HCT116 (cell line): ENCODE measurements at regions not wholly inside any gene's neighbourhood (a gene's known extent, or its start where the extent isn't known, plus 50 kb on each side); places are given as distances from the start of the nearest gene placed in this dataset.

Experiments used
- ATAC-seq: fragments of 200-7000 bp; cut with Tn5 transposase; 2 replicates; pipeline ENCODE4 v1.9.1; 2020; ENCODE audit warnings: mild to moderate bottlenecking, moderate library complexity
- BruUV-seq: library from RNA; stranded (reverse); fragments of 400-500 nt; replicated peaks from 2 replicates; lab custom pipeline; 2021; lab: Mats Ljungman, UMichigan
- CTCF ChIA-PET: fragments of 300-600 bp; sonication (Branson Sonifier 250); formaldehyde crosslinking; loops from one replicate; lab custom pipeline; 2021; ENCODE audit warnings: antibody characterized with exemption; lab: Charles Lee
- POLR2A ChIA-PET: fragments of 300-600, 350-600 bp; sonication (Branson Sonifier 250); formaldehyde crosslinking; loops from one replicate; lab custom pipeline; 2021; ENCODE audit warnings: antibody characterized with exemption; lab: Charles Lee
- RAD21 ChIA-PET, 2 experiments: fragments of 300-600 bp; sonication (Branson Sonifier 250); formaldehyde crosslinking; loops; one replicate each; lab custom pipeline; 2023; ENCODE audit warnings: low total read pairs in 2 of 2; ENCODE audit not compliant: uncharacterized antibody in 2 of 2, unreplicated experiment in 2 of 2, low non-redundant PET in 1 of 2; lab: Charles Lee
- DNase-seq: peaks from one replicate; pipeline ENCODE4 v3.0.0-alpha.2; 2010; ENCODE audit warnings: low read depth, low spot score
- H2AFZ ChIP-seq: fragments of 200-600 bp; shearing (Covaris generic), sonication (generic); 2 replicates; pipeline ENCODE4 v1.6.1; 2017; ENCODE audit warnings: low read depth, mixed run types, mixed read lengths, antibody characterized with exemption, low read length; ENCODE audit not compliant: poor library complexity, severe bottlenecking
- H3K27ac ChIP-seq: 2 replicates; pipeline ENCODE4 v1.5.1; 2012; ENCODE audit warnings: low read depth, low read length
- H3K27me3 ChIP-seq: fragments of 200-600 bp; sonication (generic); 2 replicates; pipeline ENCODE4 v1.6.1; 2016; ENCODE audit warnings: mixed run types, low read length, mixed read lengths; ENCODE audit not compliant: insufficient read depth
- H3K36me3 ChIP-seq, 2 experiments: fragments of 200-500 bp in 1 of 2; fragments of 200-600 bp in 1 of 2; sonication (Bioruptor generic) in 1 of 2; sonication (generic) in 1 of 2; 2 replicates each; pipeline versions ENCODE4 v1.5.1 to v1.6.1; 2014 to 2016; ENCODE audit warnings: low read length in 2 of 2, inconsistent platforms in 1 of 2, mixed read lengths in 1 of 2, mixed run types in 1 of 2; ENCODE audit not compliant: insufficient read depth in 2 of 2, control insufficient read depth in 1 of 2
- H3K4me1 ChIP-seq, 2 experiments: fragments of 200-600 bp in 1 of 2; sonication (generic) in 1 of 2; 2 replicates each; pipeline versions ENCODE4 v1.5.1 to v1.6.1; 2012 to 2017; ENCODE audit warnings: low read length in 2 of 2, inconsistent platforms in 1 of 2, mild to moderate bottlenecking in 1 of 2, mixed read lengths in 1 of 2, mixed run types in 1 of 2, moderate library complexity in 1 of 2; ENCODE audit not compliant: insufficient read depth in 2 of 2, control insufficient read depth in 1 of 2
- H3K4me2 ChIP-seq: fragments of 200-600 bp; sonication (generic); 2 replicates; pipeline ENCODE4 v1.6.1; 2017; ENCODE audit warnings: mixed run types, low read length, mixed read lengths
- H3K4me3 ChIP-seq, 2 experiments: fragments of 200-600 bp in 1 of 2; sonication (generic) in 1 of 2; replicated peaks in 1 of 2; 2 replicates each; pipeline ENCODE4 v1.5.1; 2011 to 2016; ENCODE audit warnings: low read length in 2 of 2, control low read depth in 1 of 2, low read depth in 1 of 2, mild to moderate bottlenecking in 1 of 2, mixed read lengths in 1 of 2, mixed run types in 1 of 2
- H3K79me2 ChIP-seq: fragments of 200-600 bp; sonication (generic); 2 replicates; pipeline ENCODE4 v1.6.1; 2017; ENCODE audit warnings: mild to moderate bottlenecking, mixed run types, low read length, moderate library complexity, mixed read lengths; ENCODE audit not compliant: insufficient read depth
- H3K9ac ChIP-seq: fragments of 200-600 bp; sonication (generic); 2 replicates; pipeline ENCODE4 v1.6.1; 2016; ENCODE audit warnings: low read length, mixed read lengths
- H3K9me2 ChIP-seq: fragments of 200-600 bp; sonication (generic), shearing (Covaris generic); 2 replicates; pipeline ENCODE4 v1.6.1; 2017; ENCODE audit warnings: mixed run types, mild to moderate bottlenecking, moderate library complexity; ENCODE audit not compliant: insufficient read depth
- H3K9me3 ChIP-seq, 2 experiments: fragments of 200-500 bp in 1 of 2; fragments of 200-600 bp in 1 of 2; sonication (Bioruptor generic) in 1 of 2; sonication (generic) in 1 of 2; 2 replicates each; pipeline ENCODE4 v1.6.1; 2014 to 2017; ENCODE audit warnings: low read length in 2 of 2, mixed read lengths in 2 of 2, inconsistent platforms in 1 of 2, low read depth in 1 of 2, mild to moderate bottlenecking in 1 of 2, mixed run types in 1 of 2, moderate library complexity in 1 of 2; ENCODE audit not compliant: control insufficient read depth in 1 of 2, insufficient read depth in 1 of 2
- H4K20me1 ChIP-seq: fragments of 200-600 bp; sonication (generic), shearing (Covaris generic); 2 replicates; pipeline ENCODE4 v1.6.1; 2017; ENCODE audit warnings: mixed run types, mild to moderate bottlenecking, moderate library complexity; ENCODE audit not compliant: insufficient read depth
- CBX3 ChIP-seq: IDR thresholded peaks from 2 replicates; pipeline ENCODE4 v1.6.1; 2012; ENCODE audit warnings: low read depth
- EGR1 ChIP-seq: IDR thresholded peaks from 2 replicates; pipeline ENCODE4 v1.6.1; 2012; ENCODE audit warnings: low read depth
- EZH2phosphoT487 ChIP-seq: fragments of 200-600 bp; IDR thresholded peaks from 2 replicates; pipeline ENCODE4 v1.6.1; 2018; ENCODE audit warnings: antibody characterized with exemption, borderline replicate concordance
- JUND ChIP-seq: IDR thresholded peaks from 2 replicates; pipeline ENCODE4 v1.6.1; 2012
- MAX ChIP-seq: IDR thresholded peaks from 2 replicates; pipeline ENCODE4 v1.6.1; 2012
- POLR2AphosphoS5 ChIP-seq: IDR thresholded peaks from 2 replicates; pipeline ENCODE4 v1.6.1; 2011; ENCODE audit warnings: mild to moderate bottlenecking, low read depth, low read length, moderate library complexity
- SIN3A ChIP-seq: IDR thresholded peaks from 2 replicates; pipeline ENCODE4 v1.6.1; 2012; ENCODE audit warnings: low read depth
- ZFX ChIP-seq: fragments of 450-650 bp; IDR thresholded peaks from 2 replicates; pipeline ENCODE4 v1.6.1; 2017
- ZNF274 ChIP-seq: fragments of 200-500 bp; sonication (Bioruptor generic); IDR thresholded peaks from 2 replicates; pipeline ENCODE4 v1.6.1; 2014; ENCODE audit warnings: mild to moderate bottlenecking, low read depth, low read length, inconsistent platforms
- intact Hi-C: fragments of 100-400 bp; cut with micrococcal nuclease; formaldehyde crosslinking; loops from 2 replicates; pipeline ENCODE4 v1.10.0; 2022
- TF ChIP-seq, protein P1 (sequence below): IDR thresholded peaks from 2 replicates; pipeline ENCODE4 v1.6.1; 2011; ENCODE audit warnings: mild to moderate bottlenecking, low read length, moderate library complexity; ENCODE audit not compliant: insufficient replicate concordance; ENCODE audit errors: extremely low read depth

DNA sequence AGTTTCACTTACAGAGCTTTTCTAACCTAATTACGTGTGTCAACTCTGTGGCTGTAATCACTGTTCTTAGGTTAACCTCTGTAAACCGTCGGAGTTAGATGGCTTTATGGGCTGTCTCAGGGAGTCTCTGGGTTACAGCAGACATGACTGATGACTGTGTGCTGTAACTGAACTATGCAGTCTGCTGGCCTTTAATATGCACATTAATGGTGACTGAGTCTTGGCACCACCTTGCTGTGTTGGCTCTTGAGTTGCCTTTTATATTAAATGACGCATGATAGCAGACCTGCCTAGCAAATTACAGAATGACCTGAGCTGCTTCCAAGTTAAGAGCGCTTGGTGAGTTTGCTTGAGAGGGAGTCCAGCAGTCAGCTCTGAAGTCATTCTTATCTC, 90.1 kb downstream of the ACKR3 start:
- Histone ChIP-seq H3K36me3 (no peaks in the 10 kb centered on the region), H3K9me2 (no peaks in the 10 kb centered on the region), H3K4me1 (no peaks in the 10 kb centered on the region), H3K4me2 (no peak overlapping the region), H3K27ac (no peak overlapping the region), H3K27me3 (peaks cover 86% of the 10 kb centered on the region), H3K9me3 (no peaks in the 10 kb centered on the region), H3K79me2 (no peaks in the 10 kb centered on the region), H2AFZ (no peak overlapping the region), H3K4me3 (no peak overlapping the region), H4K20me1 (no peaks in the 10 kb centered on the region), H3K9ac (no peak overlapping the region)
- ATAC-seq, result no peak
- RAD21 ChIA-PET, result interaction anchor here in 1 of 2 experiments (0.5 kb wide), 1 partner anchor 233 kb away, joined by 3 read pairs; no protein-coding TSS in a partner anchor
- no peak for DNase-seq
- no peak for TF ChIP-seq EGR1
- TF ChIP-seq ZNF274, result no peak
- no peak for TF ChIP-seq JUND
- no peak for TF ChIP-seq ZFX
- no peak for TF ChIP-seq POLR2AphosphoS5
- no peak for TF ChIP-seq CBX3
- no peak for TF ChIP-seq SIN3A
- TF ChIP-seq, protein P1, sequence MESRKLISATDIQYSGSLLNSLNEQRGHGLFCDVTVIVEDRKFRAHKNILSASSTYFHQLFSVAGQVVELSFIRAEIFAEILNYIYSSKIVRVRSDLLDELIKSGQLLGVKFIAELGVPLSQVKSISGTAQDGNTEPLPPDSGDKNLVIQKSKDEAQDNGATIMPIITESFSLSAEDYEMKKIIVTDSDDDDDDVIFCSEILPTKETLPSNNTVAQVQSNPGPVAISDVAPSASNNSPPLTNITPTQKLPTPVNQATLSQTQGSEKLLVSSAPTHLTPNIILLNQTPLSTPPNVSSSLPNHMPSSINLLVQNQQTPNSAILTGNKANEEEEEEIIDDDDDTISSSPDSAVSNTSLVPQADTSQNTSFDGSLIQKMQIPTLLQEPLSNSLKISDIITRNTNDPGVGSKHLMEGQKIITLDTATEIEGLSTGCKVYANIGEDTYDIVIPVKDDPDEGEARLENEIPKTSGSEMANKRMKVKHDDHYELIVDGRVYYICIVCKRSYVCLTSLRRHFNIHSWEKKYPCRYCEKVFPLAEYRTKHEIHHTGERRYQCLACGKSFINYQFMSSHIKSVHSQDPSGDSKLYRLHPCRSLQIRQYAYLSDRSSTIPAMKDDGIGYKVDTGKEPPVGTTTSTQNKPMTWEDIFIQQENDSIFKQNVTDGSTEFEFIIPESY, result no peak
- no peak for TF ChIP-seq EZH2phosphoT487
- no peak for TF ChIP-seq MAX
- no TSS peak for BruUV-seq
- intact Hi-C loops, result no loop called here
- POLR2A ChIA-PET, result no interaction called here
- CTCF ChIA-PET, result no interaction called here
